OCI-LY3 (cell line): ENCODE measurements at regions not wholly inside any gene's neighbourhood (a gene's known extent, or its start where the extent isn't known, plus 50 kb on each side); places are given as distances from the start of the nearest gene placed in this dataset.

Source experiments
- EZH2phosphoT487 ChIP-seq: fragments of 200-600 bp; shearing (Covaris generic); IDR thresholded peaks from 2 replicates; pipeline ENCODE4 v1.6.1; 2018; ENCODE audit warnings: antibody characterized with exemption, mixed run types, low read depth
- TF ChIP-seq, protein P1 (sequence below): fragments of 200-600, 300-600 bp; sonication (generic); IDR thresholded peaks from 2 replicates; pipeline ENCODE4 v1.5.1; 2014; ENCODE audit warnings: antibody characterized with exemption, low read length, low read depth

DNA sequence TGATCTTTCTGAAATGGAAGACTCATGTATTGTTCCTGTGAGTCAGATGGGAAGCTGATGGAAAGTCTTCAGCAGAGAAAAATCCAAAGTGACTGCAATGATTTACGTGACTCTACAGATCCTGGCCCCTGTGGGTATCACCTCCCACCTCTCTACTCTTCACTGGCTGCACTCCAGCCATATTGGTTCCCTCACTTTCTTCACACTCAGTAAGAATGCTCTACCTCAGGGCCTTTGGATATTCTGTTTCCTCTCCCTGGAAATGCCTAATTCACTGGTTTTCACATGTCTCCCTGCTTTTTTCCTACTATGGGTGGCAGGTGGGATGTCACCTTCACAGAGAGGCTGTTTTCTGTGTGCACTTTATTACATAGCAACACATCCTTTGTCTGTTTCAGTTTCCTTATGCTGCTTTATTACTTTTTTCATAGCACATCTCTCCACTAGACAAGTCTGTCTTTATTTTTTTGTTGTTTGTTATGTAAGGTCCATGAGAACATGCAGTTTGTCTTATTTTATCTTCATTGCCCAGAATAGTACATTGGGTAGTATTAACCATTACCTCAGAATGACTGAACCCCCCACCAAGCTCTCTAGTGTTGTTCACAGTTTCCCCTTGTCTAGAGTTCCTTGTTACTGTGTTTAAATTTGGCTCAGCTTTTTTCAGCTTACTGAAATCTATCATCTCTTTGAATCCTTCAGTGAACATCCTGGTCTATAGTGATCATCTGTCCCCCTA lies 57.6 kb upstream of the CLNK start:
- TF ChIP-seq, protein P1, sequence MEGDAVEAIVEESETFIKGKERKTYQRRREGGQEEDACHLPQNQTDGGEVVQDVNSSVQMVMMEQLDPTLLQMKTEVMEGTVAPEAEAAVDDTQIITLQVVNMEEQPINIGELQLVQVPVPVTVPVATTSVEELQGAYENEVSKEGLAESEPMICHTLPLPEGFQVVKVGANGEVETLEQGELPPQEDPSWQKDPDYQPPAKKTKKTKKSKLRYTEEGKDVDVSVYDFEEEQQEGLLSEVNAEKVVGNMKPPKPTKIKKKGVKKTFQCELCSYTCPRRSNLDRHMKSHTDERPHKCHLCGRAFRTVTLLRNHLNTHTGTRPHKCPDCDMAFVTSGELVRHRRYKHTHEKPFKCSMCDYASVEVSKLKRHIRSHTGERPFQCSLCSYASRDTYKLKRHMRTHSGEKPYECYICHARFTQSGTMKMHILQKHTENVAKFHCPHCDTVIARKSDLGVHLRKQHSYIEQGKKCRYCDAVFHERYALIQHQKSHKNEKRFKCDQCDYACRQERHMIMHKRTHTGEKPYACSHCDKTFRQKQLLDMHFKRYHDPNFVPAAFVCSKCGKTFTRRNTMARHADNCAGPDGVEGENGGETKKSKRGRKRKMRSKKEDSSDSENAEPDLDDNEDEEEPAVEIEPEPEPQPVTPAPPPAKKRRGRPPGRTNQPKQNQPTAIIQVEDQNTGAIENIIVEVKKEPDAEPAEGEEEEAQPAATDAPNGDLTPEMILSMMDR: no peak
- no peak for TF ChIP-seq EZH2phosphoT487
